SK-N-SH treated with all-trans-retinoic acid at 6 μM for 48 hours (cell line): ENCODE measurements at regions not wholly inside any gene's neighbourhood (a gene's known extent, or its start where the extent isn't known, plus 50 kb on each side); places are given as distances from the start of the nearest gene placed in this dataset.

Experiments used
- ARNTL ChIP-seq: fragments of 450-650 bp; formaldehyde crosslinking; IDR thresholded peaks from 2 replicates; pipeline ENCODE4 v1.5.0; 2020; ENCODE audit warnings: low read depth, mild to moderate bottlenecking, moderate library complexity, borderline replicate concordance
- BACH2 ChIP-seq: fragments of 250-450 bp; sonication (Bioruptor Pico); IDR thresholded peaks from 2 replicates; pipeline ENCODE4 v1.9.0; 2021; ENCODE audit warnings: mild to moderate bottlenecking, borderline replicate concordance
- CREB5 ChIP-seq: fragments of 250-450 bp; sonication (Bioruptor Pico); IDR thresholded peaks from 2 replicates; pipeline ENCODE4 v1.5.1; 2020; ENCODE audit warnings: low read depth, mild to moderate bottlenecking, moderate library complexity
- ISL1 ChIP-seq: fragments of 250-450 bp; sonication (Bioruptor Pico); IDR thresholded peaks from 2 replicates; pipeline ENCODE4 v2.1.2; 2022; ENCODE audit warnings: mild to moderate bottlenecking, moderate library complexity
- OSR1 ChIP-seq: fragments of 250-450 bp; sonication (Bioruptor Pico); IDR thresholded peaks from 2 replicates; pipeline ENCODE4 v1.8.0; 2022; ENCODE audit warnings: moderate library complexity, mild to moderate bottlenecking, inconsistent platforms
- PATZ1 ChIP-seq: fragments of 250-450 bp; sonication (Bioruptor Pico); IDR thresholded peaks from 2 replicates; pipeline ENCODE4 v1.8.0; 2020; ENCODE audit warnings: mild to moderate bottlenecking, moderate library complexity, borderline replicate concordance
- POU6F1 ChIP-seq: fragments of 250-450 bp; sonication (Bioruptor Pico); IDR thresholded peaks from 2 replicates; pipeline ENCODE4 v1.8.0; 2021; ENCODE audit warnings: low read depth, mild to moderate bottlenecking, moderate library complexity, borderline replicate concordance
- RARB ChIP-seq: fragments of 250-450 bp; sonication (Bioruptor Pico); IDR thresholded peaks from 2 replicates; pipeline ENCODE4 v1.8.0; 2021; ENCODE audit warnings: mild to moderate bottlenecking, moderate library complexity
- SNAI2 ChIP-seq: fragments of 250-450 bp; sonication (Bioruptor Pico); IDR thresholded peaks from 2 replicates; pipeline ENCODE4 v1.5.0; 2020; ENCODE audit warnings: mild to moderate bottlenecking, moderate library complexity
- ZC3H10 ChIP-seq: fragments of 250-450 bp; sonication (Bioruptor Pico); IDR thresholded peaks from 2 replicates; pipeline ENCODE4 v1.5.1; 2021; ENCODE audit warnings: mild to moderate bottlenecking, moderate library complexity
- ZNF565 ChIP-seq: fragments of 450-650 bp; formaldehyde crosslinking; conservative IDR thresholded peaks from 2 replicates; pipeline ENCODE4 v1.5.0; 2020; ENCODE audit warnings: low read depth, mild to moderate bottlenecking, moderate library complexity
- ZNF70 ChIP-seq: fragments of 450-650 bp; formaldehyde crosslinking; IDR thresholded peaks from 2 replicates; pipeline ENCODE4 v1.5.0; 2020; ENCODE audit warnings: mild to moderate bottlenecking, moderate library complexity

GRCh38 chr12:25348593-25348895 lies 97.8 kb upstream of the KRAS start:
- TF ChIP-seq BACH2 (CRISPR knock-in tag) (no peak), POU6F1 (CRISPR knock-in tag) (no peak), SNAI2 (CRISPR knock-in tag) (no peak), ZNF565 (CRISPR knock-in tag) (no peak), CREB5 (CRISPR knock-in tag) (no peak), ISL1 (CRISPR knock-in tag) (no peak), PATZ1 (CRISPR knock-in tag) (no peak), RARB (CRISPR knock-in tag) (no peak), ZC3H10 (CRISPR knock-in tag) (no peak), OSR1 (CRISPR knock-in tag) (no peak), ZNF70 (no peak), ARNTL (CRISPR knock-in tag) (no peak)
